Sigmoid colon (tissue), 4 donors: ENCODE measurements at regions not wholly inside any gene's neighbourhood (a gene's known extent, or its start where the extent isn't known, plus 50 kb on each side); places are given as distances from the start of the nearest gene placed in this dataset.

Experiments
- CTCF ChIP-seq, 4 experiments: fragments of 450-650 bp in 3 of 4; fragments of 200-600 bp in 1 of 4; IDR thresholded peaks; one replicate each; pipeline ENCODE4 v1.5.1; 2016 to 2019; ENCODE audit warnings: antibody characterized with exemption in 4 of 4, mild to moderate bottlenecking in 3 of 4, moderate library complexity in 2 of 4
- EP300 ChIP-seq, 4 donors: sonication (generic); formaldehyde crosslinking; IDR thresholded peaks; one replicate each; pipeline ENCODE4 v1.6.1; 2017; ENCODE audit warnings: antibody characterized with exemption in 4 of 4
- POLR2A ChIP-seq, 2 donors: fragments of 450-650 bp; IDR thresholded peaks; one replicate each; pipeline ENCODE4 v1.6.1; 2016; ENCODE audit warnings: antibody characterized with exemption in 2 of 2, mild to moderate bottlenecking in 2 of 2, moderate library complexity in 2 of 2
- POLR2AphosphoS5 ChIP-seq, 4 donors: sonication (generic); formaldehyde crosslinking; IDR thresholded peaks; one replicate each; pipeline ENCODE4 v1.6.1; 2017; ENCODE audit warnings: antibody characterized with exemption in 4 of 4

- TF ChIP-seq CTCF (IDR thresholded peaks at IDR 0.05) (no peak), POLR2A (IDR thresholded peaks at IDR 0.05) (no peak), EP300 (IDR thresholded peaks at IDR 0.05) (no peak), POLR2AphosphoS5 (IDR thresholded peaks at IDR 0.05) (no peak)
Measured at GRCh38 chr1:116297495-116298212, 75.4 kb upstream of the ATP1A1 start.
